Lower leg skin (tissue), 4 donors: ENCODE measurements at regions not wholly inside any gene's neighbourhood (a gene's known extent, or its start where the extent isn't known, plus 50 kb on each side); places are given as distances from the start of the nearest gene placed in this dataset.

ENCODE experiments used
- DNase-seq, 2 donors: peaks; one replicate each; pipeline ENCODE4 v3.0.0-alpha.2; 2019; ENCODE audit warnings: low spot score in 2 of 2
- H3K4me3 ChIP-seq: fragments of 200-600 bp; sonication (generic); 2 replicates; pipeline ENCODE4 v1.5.1; 2017; ENCODE audit warnings: mild to moderate bottlenecking, low read depth; ENCODE audit not compliant: poor library complexity, severe bottlenecking
- POLR2A ChIP-seq, 2 donors: fragments of 450-650 bp; IDR thresholded peaks; one replicate each; pipeline ENCODE4 v1.6.1; 2016 to 2017; ENCODE audit warnings: antibody characterized with exemption in 2 of 2, mild to moderate bottlenecking in 1 of 2, moderate library complexity in 1 of 2
- WGBS, 2 donors: methylation state at CpG; one replicate each; pipeline ENCODE4 v1.1.5; 2018; 5-methylcytosine and 5-hydroxymethylcytosine counted together
- intact Hi-C: fragments of 100-400 bp; cut with DNase I; formaldehyde crosslinking; loops from one replicate; pipeline ENCODE4 v1.15.0; 2023; ENCODE audit warnings: low total_unique reads
- TF ChIP-seq, protein P1 (sequence below), 3 donors: fragments of 450-650 bp; IDR thresholded peaks; one replicate each; pipeline ENCODE4 v1.5.1; 2016; ENCODE audit warnings: antibody characterized with exemption in 3 of 3, mild to moderate bottlenecking in 3 of 3, moderate library complexity in 2 of 3

DNA sequence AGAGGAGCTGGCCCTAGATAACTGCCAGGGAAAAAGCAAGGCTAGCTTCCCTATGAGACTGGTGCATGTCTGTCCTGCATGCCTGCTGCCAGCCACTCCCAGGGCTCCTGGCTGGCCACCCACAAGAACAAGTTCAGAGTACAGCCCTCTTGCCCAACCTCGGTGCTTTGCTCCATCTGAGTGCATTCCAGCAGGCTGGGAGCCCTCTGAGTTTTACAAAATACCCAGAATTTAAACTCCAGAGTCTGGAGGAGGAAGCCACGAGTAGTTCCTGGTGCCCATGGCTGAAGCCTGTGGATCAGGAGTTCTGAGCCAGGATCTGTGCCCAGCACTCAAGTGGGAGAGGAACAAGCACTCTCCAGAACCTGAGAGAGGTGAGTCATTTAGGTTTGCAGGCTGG lies 111.6 kb downstream of the MAGEE2 start:
- intact Hi-C loops: no loop called here
- 57% methylated on average over 2 of the region's 2 CpGs; no CpG with 5 or more reads in 1 of the 2 donors for WGBS, 2 donors
- no peak for TF ChIP-seq POLR2A (IDR thresholded peaks at IDR 0.05)
- TF ChIP-seq, protein P1, sequence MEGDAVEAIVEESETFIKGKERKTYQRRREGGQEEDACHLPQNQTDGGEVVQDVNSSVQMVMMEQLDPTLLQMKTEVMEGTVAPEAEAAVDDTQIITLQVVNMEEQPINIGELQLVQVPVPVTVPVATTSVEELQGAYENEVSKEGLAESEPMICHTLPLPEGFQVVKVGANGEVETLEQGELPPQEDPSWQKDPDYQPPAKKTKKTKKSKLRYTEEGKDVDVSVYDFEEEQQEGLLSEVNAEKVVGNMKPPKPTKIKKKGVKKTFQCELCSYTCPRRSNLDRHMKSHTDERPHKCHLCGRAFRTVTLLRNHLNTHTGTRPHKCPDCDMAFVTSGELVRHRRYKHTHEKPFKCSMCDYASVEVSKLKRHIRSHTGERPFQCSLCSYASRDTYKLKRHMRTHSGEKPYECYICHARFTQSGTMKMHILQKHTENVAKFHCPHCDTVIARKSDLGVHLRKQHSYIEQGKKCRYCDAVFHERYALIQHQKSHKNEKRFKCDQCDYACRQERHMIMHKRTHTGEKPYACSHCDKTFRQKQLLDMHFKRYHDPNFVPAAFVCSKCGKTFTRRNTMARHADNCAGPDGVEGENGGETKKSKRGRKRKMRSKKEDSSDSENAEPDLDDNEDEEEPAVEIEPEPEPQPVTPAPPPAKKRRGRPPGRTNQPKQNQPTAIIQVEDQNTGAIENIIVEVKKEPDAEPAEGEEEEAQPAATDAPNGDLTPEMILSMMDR (IDR thresholded peaks at IDR 0.05): no peak
- H3K4me3 ChIP-seq: no peak overlapping the region
- no peak for DNase-seq

DNA sequence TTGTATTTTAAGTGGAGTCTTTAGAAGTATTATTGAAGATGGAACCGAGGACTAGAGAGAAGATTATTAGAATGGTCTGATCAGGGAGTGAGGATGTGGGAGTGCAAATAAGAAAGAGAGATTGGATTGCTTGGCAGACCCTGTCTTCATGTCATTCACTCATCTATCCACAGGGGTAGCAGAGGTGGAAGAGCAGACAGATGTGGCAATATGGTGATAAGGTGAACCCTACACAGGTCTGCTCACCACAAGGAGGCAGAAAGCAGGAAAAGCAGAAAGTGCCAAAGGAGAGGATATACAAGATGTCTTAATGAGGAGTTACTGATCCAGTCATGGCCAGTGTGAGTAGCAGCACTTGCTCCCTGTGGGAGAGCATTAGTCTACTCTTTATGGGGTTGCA lies 129.4 kb downstream of the MAGEE2 start:
- TF ChIP-seq POLR2A (IDR thresholded peaks at IDR 0.05): no peak
- TF ChIP-seq, protein P1 (IDR thresholded peaks at IDR 0.05): no peak
- intact Hi-C loops: no loop called here
- WGBS, 2 donors: 83 to 85% methylated on average over 1 of the region's 1 CpG
- H3K4me3 ChIP-seq: no peak overlapping the region
- no peak for DNase-seq

DNA sequence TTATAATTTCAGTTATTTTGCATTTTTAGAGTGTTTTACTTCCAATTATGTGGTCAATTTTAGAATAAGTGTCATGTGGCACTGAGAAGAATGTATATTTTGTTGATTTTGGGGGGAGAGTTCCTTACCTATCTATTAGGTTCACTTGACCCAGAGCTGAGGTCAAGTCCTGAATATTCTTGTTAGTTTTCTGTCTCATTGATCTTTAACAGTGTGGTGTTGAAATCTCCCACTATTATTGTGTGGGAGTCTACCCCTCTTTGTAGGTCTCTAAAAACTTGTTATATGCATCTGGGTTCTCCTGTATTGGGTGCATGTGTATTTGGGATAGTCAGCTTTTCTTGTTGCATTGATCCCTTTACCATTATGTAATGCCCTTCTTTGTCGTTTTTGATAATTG lies 127.0 kb upstream of the ZDHHC15 start:
- WGBS, 2 donors: 64 to 85% methylated on average over 1 of the region's 1 CpG
- DNase-seq: no peak
- intact Hi-C loops: no loop called here
- TF ChIP-seq POLR2A (IDR thresholded peaks at IDR 0.05): no peak
- TF ChIP-seq, protein P1 (IDR thresholded peaks at IDR 0.05): no peak
- no peak overlapping the region for H3K4me3 ChIP-seq

DNA sequence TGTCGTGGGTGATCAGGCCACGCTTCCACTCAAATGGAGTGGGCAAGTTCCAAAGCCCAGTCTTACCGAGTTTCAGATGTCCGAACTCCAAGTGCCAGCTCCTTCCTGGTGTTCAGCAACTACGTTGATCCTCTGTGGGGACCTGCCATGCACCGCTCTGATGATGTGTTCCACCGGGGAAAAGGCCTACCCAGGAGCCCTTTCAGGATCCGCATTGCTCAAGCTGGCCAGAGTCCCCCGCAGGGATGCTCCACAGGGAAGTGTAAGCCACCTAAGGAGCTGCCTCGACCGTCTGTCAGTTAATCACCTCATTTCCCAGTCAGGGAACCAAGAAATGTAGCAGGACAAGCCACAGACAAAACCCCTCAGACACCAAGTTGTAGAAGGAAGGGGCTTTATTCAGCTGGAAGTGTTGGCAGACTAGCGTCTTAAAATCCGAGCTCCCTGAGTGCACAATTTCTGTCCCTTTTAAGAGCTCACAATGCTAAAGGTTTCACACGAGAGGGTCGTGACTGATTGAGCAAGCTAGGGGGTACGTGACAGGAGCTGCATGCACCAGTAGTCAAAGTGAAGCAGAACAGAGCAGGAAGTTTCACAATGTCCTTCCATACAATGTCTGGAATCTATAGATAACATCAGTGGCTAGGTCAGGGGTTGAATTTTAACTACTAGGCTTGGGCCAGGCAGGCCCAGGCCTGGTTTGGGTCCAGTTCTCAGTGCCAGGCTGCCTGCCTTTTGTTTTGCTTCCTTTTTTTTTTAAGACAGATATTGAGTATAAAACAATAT lies 126.2 kb upstream of the ZDHHC15 start:
- 71 to 79% methylated on average over 14 to 16 of the region's 16 CpGs for WGBS, 2 donors
- intact Hi-C loops: no loop called here
- H3K4me3 ChIP-seq: no peak overlapping the region
- TF ChIP-seq, protein P1 (IDR thresholded peaks at IDR 0.05): no peak
- TF ChIP-seq POLR2A (IDR thresholded peaks at IDR 0.05): no peak
- DNase-seq: no peak

DNA sequence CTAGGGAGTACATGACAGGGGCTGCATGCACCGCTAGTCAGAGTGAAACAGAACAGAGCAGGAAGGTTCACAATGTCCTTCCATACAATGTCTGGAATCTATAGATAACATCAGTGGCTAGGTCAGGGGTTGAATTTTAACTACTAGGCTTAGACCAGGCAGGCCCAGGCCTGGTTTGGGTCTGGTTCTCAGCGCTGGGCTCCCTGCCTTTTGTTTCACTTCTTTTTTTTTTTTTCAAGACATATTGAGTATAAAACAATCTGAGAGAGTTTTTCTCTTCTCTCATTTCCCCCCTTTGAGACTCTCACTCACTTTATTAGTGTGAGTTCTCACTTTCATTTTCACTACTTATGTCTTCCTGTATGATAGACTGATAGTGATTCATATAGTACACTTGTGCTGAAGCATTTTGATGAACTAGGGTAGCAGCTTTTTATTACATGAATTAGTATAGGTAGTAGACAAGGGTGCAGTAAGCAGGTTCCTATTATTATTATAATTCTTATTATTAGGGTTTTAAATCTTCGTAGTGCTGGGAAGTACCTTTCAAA lies 120.0 kb upstream of the ZDHHC15 start:
- TF ChIP-seq, protein P1 (IDR thresholded peaks at IDR 0.05): no peak
- no peak for TF ChIP-seq POLR2A (IDR thresholded peaks at IDR 0.05)
- WGBS, 2 donors: 64 to 81% methylated on average over 3 of the region's 3 CpGs
- H3K4me3 ChIP-seq: no peak overlapping the region
- DNase-seq: no peak
- intact Hi-C loops: no loop called here
